ENCODE measurements at regions not wholly inside any gene's neighbourhood (a gene's known extent, or its start where the extent isn't known, plus 50 kb on each side); places are given as distances from the start of the nearest gene placed in this dataset.

DNA sequence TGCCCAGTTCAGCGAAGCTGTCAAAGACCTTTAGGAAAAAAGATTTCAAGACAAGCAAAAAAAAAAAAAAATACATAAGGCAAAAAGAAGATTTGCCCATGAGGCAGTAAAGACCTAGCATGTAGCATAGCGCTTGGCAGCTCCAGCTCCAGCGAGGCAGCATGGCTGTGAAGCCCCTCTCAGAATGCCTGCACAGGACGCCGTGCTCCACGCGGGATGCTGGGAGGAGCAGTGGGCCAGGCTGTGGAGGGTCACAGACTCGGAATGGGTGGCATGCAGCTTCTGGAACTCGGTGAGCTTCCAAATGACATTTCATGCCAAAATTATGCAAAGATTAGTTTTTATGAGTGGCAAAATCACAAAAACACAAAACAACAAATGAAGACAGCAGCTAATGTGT lies 267.3 kb downstream of the ZNF516 start:
- TF ChIP-seq, protein P1, sequence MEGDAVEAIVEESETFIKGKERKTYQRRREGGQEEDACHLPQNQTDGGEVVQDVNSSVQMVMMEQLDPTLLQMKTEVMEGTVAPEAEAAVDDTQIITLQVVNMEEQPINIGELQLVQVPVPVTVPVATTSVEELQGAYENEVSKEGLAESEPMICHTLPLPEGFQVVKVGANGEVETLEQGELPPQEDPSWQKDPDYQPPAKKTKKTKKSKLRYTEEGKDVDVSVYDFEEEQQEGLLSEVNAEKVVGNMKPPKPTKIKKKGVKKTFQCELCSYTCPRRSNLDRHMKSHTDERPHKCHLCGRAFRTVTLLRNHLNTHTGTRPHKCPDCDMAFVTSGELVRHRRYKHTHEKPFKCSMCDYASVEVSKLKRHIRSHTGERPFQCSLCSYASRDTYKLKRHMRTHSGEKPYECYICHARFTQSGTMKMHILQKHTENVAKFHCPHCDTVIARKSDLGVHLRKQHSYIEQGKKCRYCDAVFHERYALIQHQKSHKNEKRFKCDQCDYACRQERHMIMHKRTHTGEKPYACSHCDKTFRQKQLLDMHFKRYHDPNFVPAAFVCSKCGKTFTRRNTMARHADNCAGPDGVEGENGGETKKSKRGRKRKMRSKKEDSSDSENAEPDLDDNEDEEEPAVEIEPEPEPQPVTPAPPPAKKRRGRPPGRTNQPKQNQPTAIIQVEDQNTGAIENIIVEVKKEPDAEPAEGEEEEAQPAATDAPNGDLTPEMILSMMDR (IDR thresholded peaks at IDR 0.05): no peak
- TF ChIP-seq POLR2A (IDR thresholded peaks at IDR 0.05): no peak
